NCI-H2196 (cell line): ENCODE measurements at regions not wholly inside any gene's neighbourhood (a gene's known extent, or its start where the extent isn't known, plus 50 kb on each side); places are given as distances from the start of the nearest gene placed in this dataset.
"Not testable (repeated sequence)": the region's sequence is repeated elsewhere in the genome, so short reads cannot be mapped to it uniquely, and the experiment has no call there.

ENCODE experiments used
- DNase-seq: peaks from one replicate; lab custom pipeline; 2025; ENCODE audit not compliant: unreplicated experiment; lab: John Stamatoyannopoulos, UW

DNA sequence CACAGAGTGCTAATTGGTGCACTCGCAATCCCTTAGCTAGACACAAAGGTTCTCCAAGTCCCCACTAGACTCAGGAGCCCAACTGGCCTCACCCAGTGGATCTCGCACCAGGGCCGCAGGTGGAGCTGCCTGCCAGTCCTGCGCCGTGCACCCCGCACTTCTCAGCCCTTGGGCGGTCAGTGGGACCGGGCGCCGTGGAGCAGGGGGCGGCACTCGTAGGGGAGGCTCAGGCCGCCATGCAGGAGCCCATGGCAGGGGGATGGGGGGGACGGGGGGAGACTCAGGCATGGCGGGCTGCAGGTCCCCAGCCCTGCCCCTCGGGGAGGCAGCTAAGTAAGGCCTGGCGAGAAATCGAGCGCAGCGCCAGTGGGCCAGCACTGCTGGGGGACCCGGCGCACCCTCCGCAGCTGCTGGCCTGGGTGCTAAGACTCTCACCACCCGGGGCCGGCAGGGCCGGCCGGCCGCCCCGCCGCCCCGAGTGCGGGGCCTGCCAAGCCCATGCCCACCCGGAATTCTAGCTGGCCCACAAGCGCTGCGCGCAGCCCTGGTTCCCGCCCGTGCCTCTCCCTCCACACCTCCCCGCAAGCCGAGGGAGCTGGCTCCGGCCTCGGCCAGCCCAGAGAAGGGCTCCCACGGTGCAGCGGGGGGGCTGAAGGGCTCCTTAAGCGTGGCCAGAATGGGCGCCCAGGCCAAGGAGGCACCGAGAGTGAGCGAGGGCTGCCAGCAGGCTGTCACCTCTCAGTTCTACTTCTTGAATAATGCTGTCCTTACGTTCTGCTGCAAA is 258.2 kb downstream of the GALC start:
- not testable (repeated sequence) for DNase-seq

DNA sequence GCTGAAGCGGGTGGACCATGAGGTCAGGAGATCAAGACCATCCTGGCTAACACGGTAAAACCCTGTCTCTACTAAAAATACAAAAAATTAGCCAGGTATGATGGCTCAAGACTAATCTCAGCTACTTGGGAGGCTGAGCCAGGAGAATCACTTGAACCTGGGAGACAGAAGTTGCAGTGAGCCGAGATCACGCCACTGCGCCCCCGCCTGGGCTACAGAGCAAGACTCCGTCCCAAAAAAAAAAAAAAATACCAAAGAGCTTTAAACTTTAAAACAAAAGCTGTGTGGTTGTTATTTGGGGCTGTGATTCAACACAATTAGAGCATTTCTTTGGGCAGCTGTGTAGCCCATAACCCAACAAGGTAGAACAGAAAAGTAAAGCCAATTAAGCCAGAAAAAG is 259.9 kb downstream of the GALC start:
- DNase-seq, result not testable (repeated sequence)

DNA sequence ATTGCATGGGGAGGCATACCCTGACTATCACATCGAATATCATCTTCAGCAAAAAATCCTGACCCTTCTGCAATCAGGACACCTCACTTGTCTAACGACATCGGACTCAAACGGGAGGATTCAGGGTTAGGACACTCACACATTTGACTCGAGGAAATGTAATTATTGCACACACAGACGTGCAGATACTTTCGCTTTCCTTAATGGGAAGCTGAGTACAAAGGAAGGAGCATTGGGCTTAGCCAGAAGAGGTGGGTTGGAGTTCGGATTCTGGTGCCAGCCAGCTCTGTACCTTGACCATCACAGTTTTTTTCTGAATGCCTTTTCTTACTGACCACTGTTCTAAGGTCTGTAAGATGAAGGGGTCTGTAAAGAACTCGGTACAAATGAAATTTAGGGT is 260.4 kb downstream of the GALC start:
- DNase-seq, result no peak

- no peak for DNase-seq
These were observed 267.7 kb downstream of the GALC start for GRCh38 chr14:87725318-87725717.

DNA sequence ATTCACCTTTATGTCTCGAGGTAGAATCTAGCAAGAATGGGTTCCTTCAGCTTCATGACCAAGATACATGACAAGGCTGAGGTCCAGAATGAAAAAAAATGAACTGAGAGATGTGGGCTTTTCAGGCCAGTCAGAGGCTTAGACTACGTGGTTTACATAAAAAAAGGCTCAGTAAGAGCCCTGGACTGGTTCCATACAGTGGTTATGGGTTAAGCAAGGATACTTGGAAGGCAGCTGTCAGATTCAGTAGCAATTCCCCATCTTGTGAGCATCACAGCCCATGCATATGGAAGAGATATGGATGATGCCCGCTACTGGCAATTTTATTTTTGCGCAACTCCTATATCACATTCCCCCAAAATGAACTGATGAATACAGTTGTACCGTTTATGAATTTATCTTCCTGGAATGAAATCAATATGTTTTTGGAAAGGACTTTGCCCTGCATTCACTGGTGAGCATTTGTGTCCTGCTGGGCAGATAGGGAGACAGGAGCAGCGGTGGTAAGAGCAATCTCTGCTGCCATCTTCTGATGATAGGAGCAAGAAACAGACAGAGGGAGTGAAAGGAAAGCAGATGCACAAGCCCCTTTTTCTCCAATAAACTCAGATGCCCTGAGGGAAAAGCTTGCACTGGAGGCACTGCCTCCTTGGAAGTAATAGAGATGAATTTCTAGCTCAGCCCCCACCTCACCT is 280.4 kb downstream of the GALC start:
- no peak for DNase-seq

DNA sequence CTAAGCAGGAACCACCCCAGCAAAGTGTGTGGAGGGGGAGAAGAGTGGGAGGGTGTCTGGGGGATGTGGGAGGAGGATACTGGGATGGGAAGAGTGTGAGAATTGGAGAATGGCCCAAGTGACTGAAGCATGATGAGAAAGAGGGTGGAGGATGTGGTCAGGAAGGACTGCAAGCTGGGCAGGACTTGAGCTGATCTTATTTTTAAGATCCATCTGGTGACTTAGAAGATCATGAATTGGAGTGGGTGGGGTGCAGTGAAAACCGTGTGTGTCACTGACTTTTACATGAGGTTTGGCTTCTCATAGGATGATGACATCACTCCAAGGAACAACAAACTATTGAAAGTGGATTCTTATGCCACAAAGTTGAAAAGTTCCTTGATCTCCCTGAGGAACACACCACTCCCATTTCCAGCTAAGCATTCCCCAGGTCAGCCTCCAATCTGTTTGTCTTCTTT is 287.5 kb downstream of the GALC start:
- DNase-seq, result no peak

- DNase-seq, result no peak
These were observed 294.5 kb downstream of the GALC start for GRCh38 chr14:87698481-87698880.

DNA sequence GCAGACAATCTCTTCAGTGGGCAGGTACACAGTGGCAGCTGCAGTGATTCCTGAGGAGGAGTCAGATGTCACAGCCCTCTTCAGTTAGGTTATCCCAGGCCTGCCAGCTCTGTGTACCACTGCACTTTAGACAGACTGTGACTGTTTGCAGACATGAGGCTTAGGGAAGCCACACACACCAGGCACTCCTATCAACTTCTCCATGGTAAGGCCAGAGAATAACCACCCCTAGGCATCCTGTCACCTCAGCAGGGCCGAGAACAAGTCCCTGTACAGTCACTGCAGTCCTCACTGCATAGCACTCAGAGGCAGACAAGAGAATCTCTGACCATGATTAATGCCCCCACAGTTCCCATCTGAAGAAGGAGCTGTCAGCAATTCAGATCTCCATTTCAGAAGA is 296.5 kb downstream of the GALC start:
- no peak for DNase-seq

DNA sequence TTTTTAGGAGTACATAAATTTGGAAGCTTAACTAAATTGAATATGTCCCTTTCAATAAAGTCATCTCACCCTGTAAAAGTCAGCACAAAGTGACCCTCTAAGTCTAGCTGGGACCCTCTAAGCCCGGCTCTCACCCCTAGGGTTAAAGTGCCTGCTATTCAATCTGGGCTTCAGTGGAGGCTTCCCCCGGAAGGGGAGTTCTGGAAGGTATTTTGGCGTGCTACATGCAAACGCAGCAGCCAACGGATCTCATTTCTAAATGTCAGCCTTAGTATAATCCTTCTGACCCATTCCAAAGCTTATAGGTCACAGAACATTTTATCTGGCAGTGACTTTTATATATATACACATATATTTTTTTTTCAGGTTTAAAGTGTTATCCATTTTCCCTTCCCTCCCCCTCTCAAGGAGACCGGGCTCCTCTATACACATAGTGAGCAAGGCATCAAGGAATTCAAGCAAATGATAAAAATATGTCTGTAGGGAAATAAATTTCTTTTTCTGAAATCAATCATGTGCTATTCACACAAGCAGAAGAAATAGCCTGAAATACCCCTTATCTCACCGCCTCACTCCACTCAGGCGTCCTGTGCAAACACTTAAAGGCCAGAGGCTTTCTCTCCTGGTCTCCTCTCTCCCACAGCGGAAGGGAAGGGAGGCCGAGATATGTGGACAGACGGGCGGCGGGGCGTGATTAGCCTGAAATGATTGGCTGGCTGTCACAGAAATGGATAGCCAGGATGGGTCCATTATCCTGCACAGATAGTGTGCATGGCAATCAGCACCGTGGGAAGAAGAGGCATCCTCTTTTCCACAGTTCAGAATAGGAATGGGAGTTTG is 301.7 kb downstream of the GALC start:
- no peak for DNase-seq

- no peak for DNase-seq
These were observed 302.8 kb downstream of the GALC start for GRCh38 chr14:87690076-87690613.

GRCh38 chr14:87688524-87688923 is 304.5 kb downstream of the GALC start:
- DNase-seq, result no peak

DNA sequence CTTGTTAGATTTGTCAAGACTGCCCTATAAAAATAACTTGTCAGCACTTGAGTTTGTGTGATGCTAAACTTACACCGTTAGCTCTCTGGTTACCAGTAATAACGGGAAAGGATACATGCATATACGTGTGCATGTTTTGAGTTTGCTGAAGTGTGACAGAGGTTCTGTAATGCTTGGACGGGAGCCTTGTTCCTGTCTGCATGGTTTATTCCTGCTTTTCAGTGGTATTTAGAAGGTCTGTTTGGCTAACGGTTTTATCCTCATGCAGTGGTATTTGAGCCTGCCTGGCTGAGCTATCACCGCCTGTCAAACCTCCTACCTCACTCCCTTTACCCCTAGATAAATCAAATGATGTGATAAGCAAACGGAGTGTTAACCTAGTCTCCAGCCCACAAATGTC is 305.6 kb downstream of the GALC start:
- no peak for DNase-seq

GRCh38 chr14:87686746-87687145 is 306.2 kb downstream of the GALC start:
- DNase-seq, result no peak

- no peak for DNase-seq
These were observed 313.1 kb downstream of the GALC start for GRCh38 chr14:87679866-87680265.

GRCh38 chr14:87678624-87679023 is 314.4 kb downstream of the GALC start:
- DNase-seq, result no peak

GRCh38 chr14:87676814-87677437 is 316.1 kb downstream of the GALC start:
- DNase-seq, result no peak

DNA sequence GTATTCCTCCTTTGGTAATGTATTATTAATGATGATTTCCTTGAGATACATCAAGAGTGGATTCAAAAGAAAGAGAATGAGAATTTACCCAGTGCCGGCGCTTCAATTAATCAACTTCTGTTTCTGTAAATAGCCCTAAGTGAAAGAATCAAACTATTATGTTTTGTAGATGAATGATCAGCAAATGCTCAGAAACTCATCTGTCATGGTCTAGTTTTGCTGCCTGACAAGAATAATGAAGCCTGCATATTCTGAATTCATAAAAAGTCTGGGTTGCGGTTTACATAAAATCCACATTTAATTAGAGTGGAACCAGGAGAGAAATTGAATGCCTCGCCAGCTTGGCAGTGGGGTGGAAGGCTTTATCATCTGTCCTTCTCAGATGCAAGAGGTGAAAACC is 325.3 kb downstream of the GALC start:
- no peak for DNase-seq

- no peak for DNase-seq
These were observed 336.7 kb downstream of the GALC start for GRCh38 chr14:87656315-87656714.

DNA sequence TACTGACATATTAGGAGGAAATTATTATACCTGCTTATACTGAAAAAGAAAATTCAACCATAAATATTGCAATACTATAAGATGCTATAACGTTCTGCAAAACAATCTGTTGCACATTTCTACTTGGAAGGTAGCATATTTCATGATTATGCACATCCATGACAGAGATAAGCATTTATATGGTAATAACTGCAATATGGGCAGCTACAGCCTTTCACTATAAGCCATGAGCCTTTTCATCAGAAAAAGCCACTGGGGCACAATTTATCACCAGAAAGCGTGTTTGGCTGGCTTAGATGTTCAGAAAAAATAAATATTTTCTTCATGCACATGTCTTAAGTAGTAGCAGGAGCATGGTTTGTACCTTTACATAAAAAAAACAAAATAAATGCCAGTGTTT is 340.7 kb downstream of the GALC start:
- DNase-seq, result no peak

GRCh38 chr14:87644689-87645088 is 348.3 kb downstream of the GALC start:
- no peak for DNase-seq

DNA sequence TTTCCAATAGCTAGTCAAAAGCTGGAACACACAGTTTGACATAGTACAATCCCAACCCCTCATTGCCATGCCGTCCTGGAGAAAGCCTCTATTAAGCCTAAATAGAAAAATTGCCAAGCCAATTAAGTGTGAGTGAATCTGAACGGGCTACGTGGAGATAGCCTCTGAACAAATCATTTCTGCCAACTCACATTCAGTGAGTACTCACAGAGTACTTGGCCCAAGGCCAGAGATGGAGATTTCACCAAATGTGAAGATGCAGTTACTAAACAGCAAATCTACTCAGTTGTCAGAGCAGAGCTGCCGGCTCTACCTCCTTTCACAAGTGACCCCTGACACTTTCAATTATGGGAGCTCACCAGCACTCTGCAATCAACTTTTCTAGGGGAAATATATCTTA is 350.0 kb downstream of the GALC start:
- no peak for DNase-seq
